ENCODE measurements at regions not wholly inside any gene's neighbourhood (a gene's known extent, or its start where the extent isn't known, plus 50 kb on each side); places are given as distances from the start of the nearest gene placed in this dataset.

GRCh38 chr5:107269256-107269655 is 401.5 kb downstream of the EFNA5 start:
- Mint-ChIP-seq H3K4me1 (no peaks in the 10 kb centered on the region), H3K4me3 (no peak overlapping the region), H3K36me3 (ENCODE audit: low read depth) (no peaks in the 10 kb centered on the region), H3K27me3 (ENCODE audit: low read depth, poor library complexity) (peaks cover 4% of the 10 kb centered on the region), H3K27ac (no peak overlapping the region), H3K9me3 (no peaks in the 10 kb centered on the region)
- no peak for TF ChIP-seq CTCF (IDR thresholded peaks at IDR 0.05)
- DNase-seq: no peak

- Mint-ChIP-seq H3K36me3 (ENCODE audit: low read depth) (no peaks in the 10 kb centered on the region), H3K4me3 (no peak overlapping the region), H3K27me3 (ENCODE audit: low read depth, poor library complexity) (peaks cover 4% of the 10 kb centered on the region), H3K4me1 (no peaks in the 10 kb centered on the region), H3K9me3 (no peaks in the 10 kb centered on the region), H3K27ac (no peak overlapping the region)
- TF ChIP-seq CTCF (IDR thresholded peaks at IDR 0.05): no peak
- DNase-seq: no peak
Measured at GRCh38 chr5:107268241-107268640, 402.5 kb downstream of the EFNA5 start.

GRCh38 chr5:107266100-107266499 is 404.6 kb downstream of the EFNA5 start:
- H3K27ac Mint-ChIP-seq: no peak overlapping the region
- no peaks in the 10 kb centered on the region for H3K36me3 Mint-ChIP-seq (ENCODE audit: low read depth)
- DNase-seq: no peak
- peaks cover 4% of the 10 kb centered on the region for H3K27me3 Mint-ChIP-seq (ENCODE audit: low read depth, poor library complexity)
- H3K4me1 Mint-ChIP-seq: no peaks in the 10 kb centered on the region
- H3K4me3 Mint-ChIP-seq: no peak overlapping the region
- peaks cover 9% of the 10 kb centered on the region for H3K9me3 Mint-ChIP-seq
- TF ChIP-seq CTCF (IDR thresholded peaks at IDR 0.05): no peak

GRCh38 chr5:107265193-107265592 is 405.5 kb downstream of the EFNA5 start:
- Mint-ChIP-seq H3K27ac (no peak overlapping the region), H3K27me3 (ENCODE audit: low read depth, poor library complexity) (no peaks in the 10 kb centered on the region), H3K4me3 (no peak overlapping the region), H3K9me3 (peaks cover 15% of the 10 kb centered on the region), H3K4me1 (no peaks in the 10 kb centered on the region), H3K36me3 (ENCODE audit: low read depth) (no peaks in the 10 kb centered on the region)
- no peak for DNase-seq
- TF ChIP-seq CTCF (IDR thresholded peaks at IDR 0.05): no peak

- Mint-ChIP-seq H3K4me1 (no peaks in the 10 kb centered on the region), H3K27me3 (ENCODE audit: low read depth, poor library complexity) (no peaks in the 10 kb centered on the region)
Measured at GRCh38 chr5:107263387-107264018, 407.2 kb downstream of the EFNA5 start.

More at GRCh38 chr5:107263387-107264018, 407.2 kb downstream of the EFNA5 start:
- Mint-ChIP-seq H3K9me3 (peaks cover 22% of the 10 kb centered on the region), H3K36me3 (ENCODE audit: low read depth) (no peaks in the 10 kb centered on the region), H3K27ac (no peak overlapping the region), H3K4me3 (no peak overlapping the region)
- DNase-seq: no peak
- no peak for TF ChIP-seq CTCF (IDR thresholded peaks at IDR 0.05)

Data from nephron progenitor cell (in vitro differentiated cells).